HEK293T (cell line): ENCODE measurements at regions not wholly inside any gene's neighbourhood (a gene's known extent, or its start where the extent isn't known, plus 50 kb on each side); places are given as distances from the start of the nearest gene placed in this dataset.
"Not testable (repeated sequence)": the region's sequence is repeated elsewhere in the genome, so short reads cannot be mapped to it uniquely, and the experiment has no call there.

ENCODE experiments used
- CTCF ChIA-PET: fragments of 350-600 bp; formaldehyde crosslinking; extraction: SDS; loops from one replicate; lab custom pipeline; 2021; ENCODE audit warnings: antibody characterized with exemption, inconsistent platforms; lab: Yijun Ruan, JAX
- POLR2A ChIA-PET: fragments of 350-600 bp; formaldehyde crosslinking; extraction: SDS; loops from one replicate; lab custom pipeline; 2020; ENCODE audit warnings: antibody characterized with exemption, inconsistent platforms; lab: Yijun Ruan, JAX
- DNase-seq: peaks from one replicate; pipeline ENCODE4 v3.0.0; 2012; ENCODE audit warnings: mixed read lengths; ENCODE audit errors: extremely low spot score
- ARNT ChIP-seq: fragments of 450-650 bp; IDR thresholded peaks from 2 replicates; pipeline ENCODE4 v1.6.1; 2017; ENCODE audit warnings: mild to moderate bottlenecking
- BHLHE40 ChIP-seq: fragments of 450-650 bp; IDR thresholded peaks from 2 replicates; pipeline ENCODE4 v1.6.1; 2016; ENCODE audit warnings: mild to moderate bottlenecking, moderate library complexity, borderline replicate concordance
- CTBP1 ChIP-seq: fragments of 450-650 bp; IDR thresholded peaks from 2 replicates; pipeline ENCODE4 v1.6.1; 2016; ENCODE audit warnings: borderline replicate concordance
- ELF4 ChIP-seq: fragments of 450-650 bp; IDR thresholded peaks from 2 replicates; pipeline ENCODE4 v1.6.1; 2017; ENCODE audit warnings: antibody characterized with exemption
- FOXA1 ChIP-seq: fragments of 450-650 bp; IDR thresholded peaks from 2 replicates; pipeline ENCODE4 v1.6.1; 2016; ENCODE audit warnings: mild to moderate bottlenecking
- FOXK2 ChIP-seq: fragments of 450-650 bp; IDR thresholded peaks from 2 replicates; pipeline ENCODE4 v1.6.1; 2016; ENCODE audit warnings: mild to moderate bottlenecking
- FOXM1 ChIP-seq: fragments of 450-650 bp; IDR thresholded peaks from 2 replicates; pipeline ENCODE4 v1.6.1; 2017; ENCODE audit warnings: mild to moderate bottlenecking, borderline replicate concordance
- HDGF ChIP-seq: fragments of 450-650 bp; IDR thresholded peaks from 2 replicates; pipeline ENCODE4 v1.6.1; 2017; ENCODE audit warnings: antibody characterized with exemption, borderline replicate concordance
- L3MBTL2 ChIP-seq: fragments of 450-650 bp; conservative IDR thresholded peaks from 2 replicates; pipeline ENCODE4 v1.6.1; 2016; ENCODE audit warnings: mild to moderate bottlenecking
- LEF1 ChIP-seq: fragments of 450-650 bp; IDR thresholded peaks from 2 replicates; pipeline ENCODE4 v1.6.1; 2017; ENCODE audit warnings: mild to moderate bottlenecking, borderline replicate concordance
- NFRKB ChIP-seq: fragments of 450-650 bp; IDR thresholded peaks from 2 replicates; pipeline ENCODE4 v1.6.1; 2016; ENCODE audit warnings: mild to moderate bottlenecking, moderate library complexity
- SP1 ChIP-seq: fragments of 450-650 bp; IDR thresholded peaks from 2 replicates; pipeline ENCODE4 v1.6.1; 2017
- SUZ12 ChIP-seq: fragments of 450-650 bp; IDR thresholded peaks from 2 replicates; pipeline ENCODE4 v1.6.1; 2016; ENCODE audit warnings: mild to moderate bottlenecking
- TARDBP ChIP-seq: fragments of 450-650 bp; IDR thresholded peaks from 2 replicates; pipeline ENCODE4 v1.6.1; 2016
- ZNF384 ChIP-seq: fragments of 450-650 bp; IDR thresholded peaks from 2 replicates; pipeline ENCODE4 v1.6.1; 2016
- TF ChIP-seq, protein P1 (sequence below): fragments of 450-650 bp; IDR thresholded peaks from 2 replicates; pipeline ENCODE4 v1.6.1; 2016

DNA sequence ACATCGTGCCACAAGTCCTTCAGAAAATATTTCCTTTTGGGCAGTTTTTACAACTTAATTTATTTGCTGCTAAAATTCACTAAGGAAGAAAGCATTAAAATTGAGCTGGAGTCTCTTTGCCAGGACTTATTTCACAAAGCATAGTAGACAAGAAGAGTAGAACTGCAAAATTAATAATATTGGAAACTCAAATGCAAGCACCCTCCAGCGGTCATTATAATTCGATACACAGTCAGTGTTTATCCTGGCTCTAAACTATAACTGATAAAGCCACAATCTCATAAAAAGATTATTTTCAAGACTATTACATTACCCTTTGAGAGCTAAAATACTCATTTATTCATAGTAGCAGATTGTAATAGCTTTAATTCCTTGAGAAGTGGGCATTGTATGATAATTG is 655.4 kb downstream of the RWDD3 start:
- ChIA-PET POLR2A (no interaction called here), CTCF (no interaction called here)
- no peak for TF ChIP-seq L3MBTL2
- no peak for TF ChIP-seq FOXA1
- no peak for DNase-seq

DNA sequence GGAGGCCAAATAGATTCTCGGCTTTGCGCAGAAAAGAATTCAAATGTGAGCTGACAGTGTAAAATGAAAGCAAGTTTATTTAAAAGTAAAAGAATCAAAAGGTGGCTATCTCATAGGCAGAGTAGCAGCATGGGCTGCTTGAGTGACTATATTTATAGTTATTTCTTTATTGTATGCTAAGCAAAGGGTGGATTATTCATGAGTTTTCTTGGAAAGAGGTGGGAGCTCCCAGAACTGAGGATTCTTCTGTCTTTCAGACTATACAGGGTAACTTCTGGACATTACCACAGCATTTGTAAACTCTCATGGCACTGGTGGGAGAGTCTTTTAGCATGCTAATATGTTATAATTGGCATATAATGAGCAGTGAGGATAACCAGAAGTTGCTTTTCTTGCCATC is 659.9 kb downstream of the RWDD3 start:
- ChIA-PET CTCF (no interaction called here), POLR2A (no interaction called here)
- DNase-seq, result no peak
- TF ChIP-seq, protein P1, sequence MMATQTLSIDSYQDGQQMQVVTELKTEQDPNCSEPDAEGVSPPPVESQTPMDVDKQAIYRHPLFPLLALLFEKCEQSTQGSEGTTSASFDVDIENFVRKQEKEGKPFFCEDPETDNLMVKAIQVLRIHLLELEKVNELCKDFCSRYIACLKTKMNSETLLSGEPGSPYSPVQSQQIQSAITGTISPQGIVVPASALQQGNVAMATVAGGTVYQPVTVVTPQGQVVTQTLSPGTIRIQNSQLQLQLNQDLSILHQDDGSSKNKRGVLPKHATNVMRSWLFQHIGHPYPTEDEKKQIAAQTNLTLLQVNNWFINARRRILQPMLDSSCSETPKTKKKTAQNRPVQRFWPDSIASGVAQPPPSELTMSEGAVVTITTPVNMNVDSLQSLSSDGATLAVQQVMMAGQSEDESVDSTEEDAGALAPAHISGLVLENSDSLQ, result no peak
- no peak for TF ChIP-seq SUZ12
- TF ChIP-seq L3MBTL2, result no peak
- no peak for TF ChIP-seq ELF4
- TF ChIP-seq CTBP1, result no peak

GRCh38 chr1:95903060-95903459 is 669.0 kb downstream of the RWDD3 start:
- no peak for DNase-seq
- TF ChIP-seq HDGF, result no peak
- no peak for TF ChIP-seq L3MBTL2
- TF ChIP-seq, protein P1, result no peak
- TF ChIP-seq ZNF384, result no peak
- TF ChIP-seq CTBP1, result no peak
- TF ChIP-seq BHLHE40, result no peak
- no peak for TF ChIP-seq LEF1
- ChIA-PET CTCF (no interaction called here), POLR2A (no interaction called here)

GRCh38 chr1:95905818-95906395 is 671.9 kb downstream of the RWDD3 start:
- POLR2A ChIA-PET, result no interaction called here
- CTCF ChIA-PET, result no interaction called here
- TF ChIP-seq NFRKB, result no peak
- TF ChIP-seq FOXK2, result no peak
- no peak for TF ChIP-seq LEF1
- DNase-seq, result no peak

DNA sequence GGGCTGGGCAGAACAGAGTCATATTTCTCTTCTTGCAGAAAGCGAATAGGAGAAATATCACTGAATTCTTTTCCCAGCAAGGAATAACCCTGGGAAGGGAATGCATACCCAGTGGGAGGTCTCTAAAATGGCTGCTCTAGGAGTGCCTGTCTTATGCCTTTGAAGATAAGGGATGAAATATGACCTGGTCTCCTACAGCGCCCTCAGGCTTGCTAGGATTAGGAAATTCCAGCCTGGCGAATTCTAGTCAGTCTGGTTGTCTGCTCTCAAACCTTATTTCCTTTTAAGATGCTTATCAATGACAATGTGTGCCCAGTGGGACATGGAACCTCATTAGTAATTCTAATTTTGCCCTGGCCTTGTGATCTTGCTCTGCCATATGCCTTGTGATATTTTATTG is 677.7 kb downstream of the RWDD3 start:
- CTCF ChIA-PET, POLR2A ChIA-PET: not testable (repeated sequence)
- TF ChIP-seq, protein P1, result peak; percentile 79
- peak; percentile 23 for DNase-seq

GRCh38 chr1:95916616-95917015 is 682.6 kb downstream of the RWDD3 start:
- POLR2A ChIA-PET, result no interaction called here
- no peak for DNase-seq
- CTCF ChIA-PET, result no interaction called here
- TF ChIP-seq ARNT (no peak), CTBP1 (no peak), FOXM1 (no peak), HDGF (no peak), FOXK2 (no peak), ELF4 (no peak), TARDBP (no peak), NFRKB (no peak), L3MBTL2 (no peak), BHLHE40 (no peak), FOXA1 (no peak), SP1 (no peak), ZNF384 (no peak), LEF1 (no peak)
- TF ChIP-seq, protein P1, result no peak

GRCh38 chr1:95924684-95925083 is 690.7 kb downstream of the RWDD3 start:
- DNase-seq, result no peak
- POLR2A ChIA-PET, result no interaction called here
- TF ChIP-seq SP1 (no peak), BHLHE40 (no peak), CTBP1 (no peak), ELF4 (no peak)
- TF ChIP-seq, protein P1, result no peak
- CTCF ChIA-PET, result interaction anchor here (0.6 kb wide), 1 partner anchor 220 kb away, joined by 3 read pairs; no protein-coding TSS in a partner anchor
